Astrocyte of the cerebellum (primary cell): ENCODE measurements at regions not wholly inside any gene's neighbourhood (a gene's known extent, or its start where the extent isn't known, plus 50 kb on each side); places are given as distances from the start of the nearest gene placed in this dataset.

Experiments
- DNase-seq: peaks from one replicate; pipeline ENCODE4 v3.0.0-alpha.2; 2011; ENCODE audit warnings: low read depth
- H3K4me3 ChIP-seq: 2 replicates; pipeline ENCODE4 v1.5.1; 2011; ENCODE audit warnings: mild to moderate bottlenecking, low read depth, low read length, moderate library complexity
- in situ Hi-C: cut with HindIII; loops from 2 replicates; pipeline ENCODE4 v1.10.0; 2017; ENCODE audit warnings: low sequenced_read_pairs
- TF ChIP-seq, protein P1 (sequence below): IDR thresholded peaks from 2 replicates; pipeline ENCODE4 v1.5.1; 2012; ENCODE audit warnings: low read length, low read depth, moderate library complexity, mild to moderate bottlenecking; ENCODE audit errors: missing control alignments

DNA sequence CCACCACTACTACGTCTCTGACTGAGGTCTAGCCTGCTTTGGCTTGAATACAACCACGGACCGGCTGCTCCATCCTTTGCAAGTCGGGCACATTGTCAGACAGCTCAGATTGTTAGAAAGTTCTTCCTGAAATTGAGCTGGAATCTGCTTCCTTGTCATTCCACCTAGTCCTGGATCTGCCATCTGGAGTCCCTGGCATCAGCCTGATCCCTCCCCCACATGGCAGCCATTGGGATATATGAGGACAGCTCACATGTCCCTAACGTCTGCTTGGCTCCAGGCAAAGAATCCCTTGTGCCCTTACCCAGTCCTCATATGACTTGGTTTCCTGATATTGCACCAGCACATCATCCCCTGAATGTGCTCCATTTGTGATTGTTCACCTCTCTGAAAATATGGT is 56.3 kb upstream of the SYT6 start:
- TF ChIP-seq, protein P1, sequence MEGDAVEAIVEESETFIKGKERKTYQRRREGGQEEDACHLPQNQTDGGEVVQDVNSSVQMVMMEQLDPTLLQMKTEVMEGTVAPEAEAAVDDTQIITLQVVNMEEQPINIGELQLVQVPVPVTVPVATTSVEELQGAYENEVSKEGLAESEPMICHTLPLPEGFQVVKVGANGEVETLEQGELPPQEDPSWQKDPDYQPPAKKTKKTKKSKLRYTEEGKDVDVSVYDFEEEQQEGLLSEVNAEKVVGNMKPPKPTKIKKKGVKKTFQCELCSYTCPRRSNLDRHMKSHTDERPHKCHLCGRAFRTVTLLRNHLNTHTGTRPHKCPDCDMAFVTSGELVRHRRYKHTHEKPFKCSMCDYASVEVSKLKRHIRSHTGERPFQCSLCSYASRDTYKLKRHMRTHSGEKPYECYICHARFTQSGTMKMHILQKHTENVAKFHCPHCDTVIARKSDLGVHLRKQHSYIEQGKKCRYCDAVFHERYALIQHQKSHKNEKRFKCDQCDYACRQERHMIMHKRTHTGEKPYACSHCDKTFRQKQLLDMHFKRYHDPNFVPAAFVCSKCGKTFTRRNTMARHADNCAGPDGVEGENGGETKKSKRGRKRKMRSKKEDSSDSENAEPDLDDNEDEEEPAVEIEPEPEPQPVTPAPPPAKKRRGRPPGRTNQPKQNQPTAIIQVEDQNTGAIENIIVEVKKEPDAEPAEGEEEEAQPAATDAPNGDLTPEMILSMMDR: no peak
- no peak for DNase-seq
- in situ Hi-C loops: no loop called here
- H3K4me3 ChIP-seq: no peak overlapping the region

GRCh38 chr1:114208714-114209113 is 55.0 kb upstream of the SYT6 start:
- TF ChIP-seq, protein P1: no peak
- in situ Hi-C loops: no loop called here
- no peak for DNase-seq
- H3K4me3 ChIP-seq: no peak overlapping the region

- TF ChIP-seq, protein P1: no peak
- DNase-seq: no peak
- in situ Hi-C loops: no loop called here
- no peak overlapping the region for H3K4me3 ChIP-seq
Measured at GRCh38 chr1:114208106-114208505, 54.4 kb upstream of the SYT6 start.

DNA sequence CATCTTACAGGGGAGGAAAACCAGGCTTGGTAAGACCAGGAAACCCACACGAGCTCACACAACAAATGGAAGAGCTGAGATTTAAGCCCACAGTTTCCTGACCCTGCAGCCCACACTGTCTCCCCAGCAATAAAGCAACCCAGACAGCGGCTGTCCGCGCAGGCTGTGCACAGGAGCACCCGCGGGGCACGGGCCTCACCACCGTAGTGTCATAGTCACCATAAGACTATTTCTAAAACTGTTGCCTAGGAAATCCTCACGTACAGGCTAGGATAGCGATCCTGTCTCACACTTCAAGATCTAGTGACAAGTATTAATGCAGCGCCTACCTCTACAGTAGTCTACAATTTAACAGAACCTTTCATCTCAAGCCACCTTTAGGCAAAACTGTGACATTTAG is 54.0 kb upstream of the SYT6 start:
- in situ Hi-C loops: no loop called here
- no peak overlapping the region for H3K4me3 ChIP-seq
- TF ChIP-seq, protein P1: no peak
- DNase-seq: no peak

GRCh38 chr1:114206392-114206791 is 52.7 kb upstream of the SYT6 start:
- DNase-seq: no peak
- in situ Hi-C loops: no loop called here
- TF ChIP-seq, protein P1: no peak

DNA sequence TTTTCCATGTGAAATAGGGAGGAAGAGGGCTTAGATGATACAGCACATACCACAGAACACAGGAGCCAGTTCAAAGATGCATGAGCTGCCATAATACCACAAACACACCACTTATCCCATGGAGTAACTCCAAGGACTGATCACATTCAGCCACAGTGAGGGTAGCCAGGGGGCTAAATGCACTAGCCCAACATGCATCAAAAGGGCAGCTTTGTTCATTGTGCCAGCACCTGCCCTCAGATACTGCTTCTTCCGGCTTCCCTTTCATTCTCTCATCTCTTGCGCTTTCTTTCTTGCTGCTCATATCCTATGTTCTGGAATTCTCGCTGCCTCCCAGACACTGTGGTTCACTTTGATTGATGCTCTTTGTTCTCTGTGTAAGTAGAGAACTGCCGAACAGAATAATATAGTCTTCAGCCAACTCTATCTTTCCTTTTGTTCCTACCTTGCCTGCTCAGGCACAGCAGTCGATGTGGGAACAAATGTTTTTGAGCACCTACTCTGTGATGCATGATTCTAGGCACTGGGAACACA is 50.0 kb upstream of the SYT6 start:
- H3K4me3 ChIP-seq: no peak overlapping the region
- no peak for DNase-seq
- in situ Hi-C loops: no loop called here
- TF ChIP-seq, protein P1: no peak

More at GRCh38 chr1:114206392-114206791, 52.7 kb upstream of the SYT6 start:
- no peak overlapping the region for H3K4me3 ChIP-seq
